Renal cortical epithelial cell (primary cell): ENCODE measurements at regions not wholly inside any gene's neighbourhood (a gene's known extent, or its start where the extent isn't known, plus 50 kb on each side); places are given as distances from the start of the nearest gene placed in this dataset.
A peak's percentile ranks its signal among the peaks of the same experiment; 100 is the strongest.
"Not testable (repeated sequence)": the region's sequence is repeated elsewhere in the genome, so short reads cannot be mapped to it uniquely, and the experiment has no call there.

ENCODE experiments used
- DNase-seq: peaks from one replicate; pipeline ENCODE4 v3.0.0-alpha.2; 2011; ENCODE audit warnings: low read depth

- no peak for DNase-seq
Measured at GRCh38 chr10:38600146-38600545, 506.0 kb downstream of the ZNF37A start.

DNA sequence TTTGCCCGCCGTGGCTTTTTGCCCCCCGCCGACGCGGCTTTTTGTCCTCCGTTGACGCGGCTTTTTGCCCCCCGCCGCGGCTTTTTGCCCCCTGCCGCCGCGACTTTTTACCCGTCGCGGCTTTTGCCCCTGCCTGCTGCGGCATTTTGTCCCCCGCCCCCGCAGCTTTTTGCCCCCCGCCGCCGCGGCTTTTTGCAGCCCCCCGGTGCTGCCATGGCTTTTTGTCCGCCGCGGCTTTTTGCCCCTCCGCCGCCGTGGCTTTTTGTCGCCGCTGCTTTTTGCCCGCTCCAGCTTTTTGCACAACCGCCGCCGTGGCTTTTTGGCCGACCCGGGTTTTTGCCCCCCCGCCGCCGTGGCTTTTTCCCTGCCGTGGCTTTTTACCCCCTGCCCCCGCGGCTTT is 506.6 kb downstream of the ZNF37A start:
- no peak for DNase-seq

GRCh38 chr10:38603681-38604080 is 509.5 kb downstream of the ZNF37A start:
- not testable (repeated sequence) for DNase-seq

GRCh38 chr10:38604477-38604876 is 510.3 kb downstream of the ZNF37A start:
- not testable (repeated sequence) for DNase-seq

GRCh38 chr10:38605153-38605661 is 511.1 kb downstream of the ZNF37A start:
- DNase-seq = no peak

GRCh38 chr10:38615596-38615995 is 521.5 kb downstream of the ZNF37A start:
- DNase-seq = not testable (repeated sequence)

GRCh38 chr10:38619831-38620230 is 525.7 kb downstream of the ZNF37A start:
- peak; percentile 41 for DNase-seq

GRCh38 chr10:38635650-38636049 is 541.5 kb downstream of the ZNF37A start:
- DNase-seq = not testable (repeated sequence)
